KMS-11 (cell line): ENCODE measurements at regions not wholly inside any gene's neighbourhood (a gene's known extent, or its start where the extent isn't known, plus 50 kb on each side); places are given as distances from the start of the nearest gene placed in this dataset.

Experiments used
- H2AFZ ChIP-seq: fragments of 200-600 bp; sonication (generic); 2 replicates; pipeline ENCODE4 v1.6.1; 2016; ENCODE audit warnings: antibody characterized with exemption, mixed run types, low read depth
- H3K27ac ChIP-seq: fragments of 200-600 bp; sonication (generic); 2 replicates; pipeline ENCODE4 v1.6.1; 2016; ENCODE audit warnings: mild to moderate bottlenecking, mixed run types
- H3K27me3 ChIP-seq: fragments of 200-600 bp; sonication (generic); 2 replicates; pipeline ENCODE4 v1.6.1; 2017; ENCODE audit warnings: mild to moderate bottlenecking, low read depth, mixed run types, moderate library complexity; ENCODE audit not compliant: insufficient read depth
- H3K36me3 ChIP-seq: fragments of 200-600 bp; sonication (generic); 2 replicates; pipeline ENCODE4 v1.6.1; 2017; ENCODE audit warnings: mild to moderate bottlenecking, mixed run types; ENCODE audit not compliant: insufficient read depth
- H3K4me1 ChIP-seq: fragments of 200-600 bp; sonication (generic); 2 replicates; pipeline ENCODE4 v1.6.1; 2016; ENCODE audit warnings: mild to moderate bottlenecking, low read depth, mixed run types; ENCODE audit not compliant: poor library complexity, severe bottlenecking
- H3K4me2 ChIP-seq: fragments of 200-600 bp; sonication (generic); 2 replicates; pipeline ENCODE4 v1.7.0; 2016; ENCODE audit warnings: mild to moderate bottlenecking, mixed run types
- H3K4me3 ChIP-seq: fragments of 200-600 bp; sonication (generic); IDR thresholded peaks from 2 replicates; pipeline ENCODE4 v1.6.1; 2017; ENCODE audit warnings: low read depth, low read length, mixed read lengths; ENCODE audit not compliant: insufficient read depth
- H3K79me2 ChIP-seq: fragments of 200-600 bp; sonication (generic); 2 replicates; pipeline ENCODE4 v1.6.1; 2016; ENCODE audit warnings: low read depth, mixed run types; ENCODE audit not compliant: insufficient read depth
- H3K9ac ChIP-seq: fragments of 200-600 bp; sonication (generic); 2 replicates; pipeline ENCODE4 v1.6.1; 2016; ENCODE audit warnings: mild to moderate bottlenecking, mixed run types
- H4K20me1 ChIP-seq: fragments of 200-600 bp; sonication (generic); 2 replicates; pipeline ENCODE4 v1.6.1; 2016; ENCODE audit warnings: mild to moderate bottlenecking, mixed run types; ENCODE audit not compliant: insufficient read depth
- CTCF ChIP-seq: fragments of 200-600 bp; sonication (generic); conservative IDR thresholded peaks from 2 replicates; pipeline ENCODE4 v1.6.1; 2017; ENCODE audit warnings: low read depth, mild to moderate bottlenecking, antibody characterized with exemption, low read length, moderate library complexity, mixed read lengths

GRCh38 chr3:194928831-194929577 is 243.3 kb downstream of the FAM43A start:
- no peak overlapping the region for H3K4me2 ChIP-seq

DNA sequence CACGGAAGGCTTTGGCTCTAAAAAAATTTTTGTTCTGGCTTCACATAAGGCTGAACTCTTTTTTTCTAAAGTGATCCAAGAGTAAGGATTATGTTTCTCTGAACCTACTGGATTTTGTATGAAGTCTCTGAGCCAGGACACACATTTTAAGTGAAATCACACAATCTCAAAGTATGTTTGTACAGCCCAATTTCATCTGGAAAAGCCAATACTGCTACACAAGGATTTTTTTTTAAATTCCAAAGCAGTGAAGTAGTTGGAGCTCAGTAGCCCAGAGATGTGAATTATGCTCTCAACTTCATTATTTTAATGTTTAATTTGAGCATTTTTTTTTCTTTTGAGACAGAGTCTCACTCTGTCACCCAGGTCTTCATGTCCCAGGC is 243.9 kb downstream of the FAM43A start:
- H3K4me1 ChIP-seq, result no peaks in the 10 kb centered on the region
- no peak overlapping the region for H2AFZ ChIP-seq
- no peak overlapping the region for H3K9ac ChIP-seq
- no peak for TF ChIP-seq CTCF
- no peak overlapping the region for H3K4me2 ChIP-seq
- H3K4me3 ChIP-seq, result no peak overlapping the region
- H3K27me3 ChIP-seq, result no peaks in the 10 kb centered on the region
- no peaks in the 10 kb centered on the region for H3K79me2 ChIP-seq
- H3K36me3 ChIP-seq, result no peaks in the 10 kb centered on the region
- H4K20me1 ChIP-seq, result no peaks in the 10 kb centered on the region
- no peak overlapping the region for H3K27ac ChIP-seq

More at GRCh38 chr3:194928831-194929577, 243.3 kb downstream of the FAM43A start:
- no peaks in the 10 kb centered on the region for H3K4me1 ChIP-seq
- H2AFZ ChIP-seq, result no peak overlapping the region
- H3K9ac ChIP-seq, result no peak overlapping the region
- no peaks in the 10 kb centered on the region for H4K20me1 ChIP-seq
- H3K4me3 ChIP-seq, result no peak overlapping the region
- H3K27ac ChIP-seq, result no peak overlapping the region
- H3K36me3 ChIP-seq, result no peaks in the 10 kb centered on the region
- no peak for TF ChIP-seq CTCF
- no peaks in the 10 kb centered on the region for H3K27me3 ChIP-seq
- no peaks in the 10 kb centered on the region for H3K79me2 ChIP-seq

- TF ChIP-seq CTCF, result no peak
Observed at GRCh38 chr3:194930377-194931204, 244.9 kb downstream of the FAM43A start.

DNA sequence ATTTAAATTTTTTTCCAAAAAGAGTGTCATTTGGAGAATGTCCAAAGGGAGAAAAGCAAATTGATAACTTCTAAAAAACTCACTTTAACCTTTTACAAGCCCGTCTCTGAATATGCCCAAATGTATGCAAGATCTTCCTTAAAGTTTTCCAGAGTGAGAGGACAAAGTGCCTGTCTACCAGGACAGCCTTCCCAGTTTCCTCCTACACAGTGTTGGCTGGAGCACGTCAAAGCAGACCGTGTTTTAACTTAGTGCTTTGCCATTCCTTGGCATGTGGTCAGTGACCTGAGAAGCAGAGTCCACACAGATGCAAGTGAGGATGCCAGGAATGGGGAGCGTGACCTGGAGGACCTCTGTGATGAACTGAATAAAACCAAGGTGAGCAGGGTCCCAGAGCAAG is 245.7 kb downstream of the FAM43A start:
- no peaks in the 10 kb centered on the region for H3K36me3 ChIP-seq
- no peak overlapping the region for H3K9ac ChIP-seq
- no peaks in the 10 kb centered on the region for H4K20me1 ChIP-seq
- H2AFZ ChIP-seq, result no peak overlapping the region
- no peaks in the 10 kb centered on the region for H3K4me1 ChIP-seq
- H3K27me3 ChIP-seq, result no peaks in the 10 kb centered on the region
- H3K79me2 ChIP-seq, result no peaks in the 10 kb centered on the region
- TF ChIP-seq CTCF, result no peak
- no peak overlapping the region for H3K4me2 ChIP-seq
- no peak overlapping the region for H3K4me3 ChIP-seq
- H3K27ac ChIP-seq, result no peak overlapping the region

More at GRCh38 chr3:194930377-194931204, 244.9 kb downstream of the FAM43A start:
- H3K9ac ChIP-seq, result no peak overlapping the region
- no peak overlapping the region for H2AFZ ChIP-seq
- no peaks in the 10 kb centered on the region for H3K36me3 ChIP-seq
- no peaks in the 10 kb centered on the region for H4K20me1 ChIP-seq
- no peaks in the 10 kb centered on the region for H3K27me3 ChIP-seq
- H3K4me2 ChIP-seq, result no peak overlapping the region
- no peaks in the 10 kb centered on the region for H3K4me1 ChIP-seq
- H3K79me2 ChIP-seq, result no peaks in the 10 kb centered on the region
- H3K27ac ChIP-seq, result no peak overlapping the region
- no peak overlapping the region for H3K4me3 ChIP-seq
